ENCODE measurements at regions not wholly inside any gene's neighbourhood (a gene's known extent, or its start where the extent isn't known, plus 50 kb on each side); places are given as distances from the start of the nearest gene placed in this dataset.

DNA sequence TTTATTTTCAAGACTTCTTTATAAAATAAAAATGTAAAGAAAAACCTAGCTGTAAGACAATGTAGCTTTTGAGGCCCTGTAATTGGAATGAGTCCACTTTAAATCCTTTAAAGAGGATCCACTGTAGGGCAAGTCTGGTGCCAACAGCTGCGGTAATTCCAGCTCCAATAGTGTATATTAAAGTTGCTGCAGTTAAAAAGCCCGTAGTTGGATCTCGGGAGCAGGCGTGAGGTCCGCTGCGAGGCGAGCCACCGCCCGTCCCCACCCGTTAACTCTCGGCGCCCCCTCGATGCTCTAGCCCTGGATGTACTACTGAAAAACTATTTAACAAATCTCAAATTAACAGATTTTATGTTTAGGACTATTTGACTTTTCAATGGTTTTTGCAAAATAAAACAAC is 414.7 kb upstream of the SEMA3C start:
- TF ChIP-seq EGR1 (IDR thresholded peaks at IDR 0.05) (no peak), RAD21 (IDR thresholded peaks at IDR 0.05; ENCODE audit: low read depth) (no peak), EP300 (IDR thresholded peaks at IDR 0.05; ENCODE audit: borderline replicate concordance) (no peak), MAX (IDR thresholded peaks at IDR 0.05) (no peak), FOXM1 (IDR thresholded peaks at IDR 0.05; ENCODE audit: borderline replicate concordance, low read depth) (no peak), ZBTB7A (IDR thresholded peaks at IDR 0.05; ENCODE audit: low read depth) (no peak), CREB1 (IDR thresholded peaks at IDR 0.05; ENCODE audit: low read depth) (no peak), NFIC (IDR thresholded peaks at IDR 0.05) (no peak), YY1 (IDR thresholded peaks at IDR 0.05; ENCODE audit: low read depth) (no peak), TAF1 (IDR thresholded peaks at IDR 0.05; ENCODE audit: low read depth) (no peak), TEAD4 (IDR thresholded peaks at IDR 0.05) (no peak)
- TF ChIP-seq, protein P1, sequence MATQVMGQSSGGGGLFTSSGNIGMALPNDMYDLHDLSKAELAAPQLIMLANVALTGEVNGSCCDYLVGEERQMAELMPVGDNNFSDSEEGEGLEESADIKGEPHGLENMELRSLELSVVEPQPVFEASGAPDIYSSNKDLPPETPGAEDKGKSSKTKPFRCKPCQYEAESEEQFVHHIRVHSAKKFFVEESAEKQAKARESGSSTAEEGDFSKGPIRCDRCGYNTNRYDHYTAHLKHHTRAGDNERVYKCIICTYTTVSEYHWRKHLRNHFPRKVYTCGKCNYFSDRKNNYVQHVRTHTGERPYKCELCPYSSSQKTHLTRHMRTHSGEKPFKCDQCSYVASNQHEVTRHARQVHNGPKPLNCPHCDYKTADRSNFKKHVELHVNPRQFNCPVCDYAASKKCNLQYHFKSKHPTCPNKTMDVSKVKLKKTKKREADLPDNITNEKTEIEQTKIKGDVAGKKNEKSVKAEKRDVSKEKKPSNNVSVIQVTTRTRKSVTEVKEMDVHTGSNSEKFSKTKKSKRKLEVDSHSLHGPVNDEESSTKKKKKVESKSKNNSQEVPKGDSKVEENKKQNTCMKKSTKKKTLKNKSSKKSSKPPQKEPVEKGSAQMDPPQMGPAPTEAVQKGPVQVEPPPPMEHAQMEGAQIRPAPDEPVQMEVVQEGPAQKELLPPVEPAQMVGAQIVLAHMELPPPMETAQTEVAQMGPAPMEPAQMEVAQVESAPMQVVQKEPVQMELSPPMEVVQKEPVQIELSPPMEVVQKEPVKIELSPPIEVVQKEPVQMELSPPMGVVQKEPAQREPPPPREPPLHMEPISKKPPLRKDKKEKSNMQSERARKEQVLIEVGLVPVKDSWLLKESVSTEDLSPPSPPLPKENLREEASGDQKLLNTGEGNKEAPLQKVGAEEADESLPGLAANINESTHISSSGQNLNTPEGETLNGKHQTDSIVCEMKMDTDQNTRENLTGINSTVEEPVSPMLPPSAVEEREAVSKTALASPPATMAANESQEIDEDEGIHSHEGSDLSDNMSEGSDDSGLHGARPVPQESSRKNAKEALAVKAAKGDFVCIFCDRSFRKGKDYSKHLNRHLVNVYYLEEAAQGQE (IDR thresholded peaks at IDR 0.05; ENCODE audit: low read depth): no peak
- TF ChIP-seq, protein P2, sequence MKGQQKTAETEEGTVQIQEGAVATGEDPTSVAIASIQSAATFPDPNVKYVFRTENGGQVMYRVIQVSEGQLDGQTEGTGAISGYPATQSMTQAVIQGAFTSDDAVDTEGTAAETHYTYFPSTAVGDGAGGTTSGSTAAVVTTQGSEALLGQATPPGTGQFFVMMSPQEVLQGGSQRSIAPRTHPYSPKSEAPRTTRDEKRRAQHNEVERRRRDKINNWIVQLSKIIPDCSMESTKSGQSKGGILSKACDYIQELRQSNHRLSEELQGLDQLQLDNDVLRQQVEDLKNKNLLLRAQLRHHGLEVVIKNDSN (IDR thresholded peaks at IDR 0.05): no peak

Data from Ishikawa (cell line).